K562 (cell line): ENCODE measurements at regions not wholly inside any gene's neighbourhood (a gene's known extent, or its start where the extent isn't known, plus 50 kb on each side); places are given as distances from the start of the nearest gene placed in this dataset.

ENCODE experiments used
- ATAC-seq: fragments of 200-7000 bp; cut with Tn5 transposase; 3 replicates; pipeline ENCODE4 v1.9.1; 2020; ENCODE audit warnings: moderate library complexity
- BruUV-seq: library from RNA; stranded (reverse); fragments of 400-500 nt; replicated peaks from 2 replicates; lab custom pipeline; 2021; lab: Mats Ljungman, UMichigan
- CTCF ChIA-PET: fragments of 300-600 bp; formaldehyde crosslinking; extraction: SDS; loops from one replicate; lab custom pipeline; 2021; ENCODE audit warnings: low intra/inter-chr PET ratio; lab: Yijun Ruan, JAX
- POLR2A ChIA-PET: fragments of 300-600, 350-650 bp; sonication (Branson Sonifier 250); formaldehyde crosslinking; extraction: SDS; loops from one replicate; lab custom pipeline; 2021; ENCODE audit warnings: antibody characterized with exemption, inconsistent platforms; lab: Yijun Ruan, JAX
- DNase-seq, 4 experiments: peaks; one replicate each; pipeline versions ENCODE4 v3.0.0 to v3.0.0-alpha.2; 2011 to 2018; ENCODE audit warnings: low spot score in 3 of 4, mixed read lengths in 3 of 4; ENCODE audit errors: extremely low read depth in 1 of 4
- FAIRE-seq: peaks from 2 replicates; lab custom pipeline; 2011; peaks lifted over from hg19 to GRCh38; lab: Jason Lieb, UNC
- H2AFZ ChIP-seq: 2 replicates; pipeline ENCODE4 v1.6.0; 2011; ENCODE audit warnings: low read depth, low read length, control low read depth, inconsistent platforms
- H3K27ac ChIP-seq: fragments of 200-600 bp; 3 replicates; pipeline ENCODE4 v1.8.0; 2011; ENCODE audit warnings: low read depth, mild to moderate bottlenecking, control low read depth, inconsistent platforms, low read length, moderate library complexity, mixed read lengths; ENCODE audit errors: extremely low read depth
- H3K27me3 ChIP-seq, 2 experiments: fragments of 300-600 bp in 1 of 2; 2 replicates in 1 of 2; 3 replicates in 1 of 2; pipeline versions ENCODE4 v1.6.0 to v1.8.0; 2011; ENCODE audit warnings: inconsistent platforms in 2 of 2, low read length in 2 of 2, mild to moderate bottlenecking in 1 of 2, mixed read lengths in 1 of 2, moderate library complexity in 1 of 2; ENCODE audit not compliant: control insufficient read depth in 2 of 2, insufficient read depth in 2 of 2
- H3K36me3 ChIP-seq: fragments of 300-600 bp; 3 replicates; pipeline ENCODE4 v1.8.0; 2011; ENCODE audit warnings: mild to moderate bottlenecking, low read length, inconsistent platforms; ENCODE audit not compliant: control insufficient read depth, insufficient read depth
- H3K4me1 ChIP-seq, 2 experiments: fragments of 200-600 bp in 1 of 2; replicated peaks in 1 of 2; 2 replicates in 1 of 2; 3 replicates in 1 of 2; pipeline versions ENCODE4 v1.5.1 to v1.8.0; 2011; ENCODE audit warnings: inconsistent platforms in 2 of 2, low read length in 2 of 2, mild to moderate bottlenecking in 1 of 2, mixed read lengths in 1 of 2, moderate library complexity in 1 of 2; ENCODE audit not compliant: control insufficient read depth in 2 of 2, insufficient read depth in 2 of 2
- H3K4me2 ChIP-seq: 2 replicates; pipeline ENCODE4 v1.6.1; 2011; ENCODE audit warnings: low read length, control low read depth, inconsistent platforms, mixed read lengths; ENCODE audit not compliant: insufficient read depth
- H3K4me3 ChIP-seq: fragments of 200-600 bp; sonication (generic), shearing (Covaris generic); 2 replicates; pipeline ENCODE4 v1.5.1; 2016; ENCODE audit warnings: control low read depth, inconsistent platforms
- H3K79me2 ChIP-seq: fragments of 200-600 bp; 3 replicates; pipeline ENCODE4 v1.8.0; 2011; ENCODE audit warnings: low read length, inconsistent platforms; ENCODE audit not compliant: control insufficient read depth, insufficient read depth
- H3K9ac ChIP-seq, 2 experiments: 2 replicates each; pipeline versions ENCODE4 v1.6.0 to v1.6.1; 2011; ENCODE audit warnings: low read depth in 2 of 2, low read length in 2 of 2, control low read depth in 1 of 2, inconsistent platforms in 1 of 2, mild to moderate bottlenecking in 1 of 2, mixed read lengths in 1 of 2; ENCODE audit not compliant: insufficient read depth in 1 of 2
- H3K9me1 ChIP-seq: one replicate; pipeline ENCODE4 v1.6.0; 2011; ENCODE audit warnings: inconsistent platforms, mild to moderate bottlenecking, low read length, moderate library complexity; ENCODE audit not compliant: control insufficient read depth, insufficient read depth
- H3K9me3 ChIP-seq: replicated peaks from 2 replicates; pipeline ENCODE4 v1.5.1; 2011; ENCODE audit warnings: low read depth, low read length, inconsistent platforms; ENCODE audit not compliant: control insufficient read depth, insufficient read depth
- H4K20me1 ChIP-seq: replicated peaks from 2 replicates; pipeline ENCODE4 v1.6.1; 2011; ENCODE audit warnings: low read length, inconsistent platforms, mixed read lengths; ENCODE audit not compliant: control insufficient read depth, insufficient read depth
- FOXK2 ChIP-seq, 2 experiments: fragments of 450-650 bp; IDR thresholded peaks in 1 of 2; conservative IDR thresholded peaks in 1 of 2; 2 replicates each; pipeline ENCODE4 v1.6.1; 2016; ENCODE audit warnings: low read depth in 2 of 2, mild to moderate bottlenecking in 1 of 2
- MYC ChIP-seq, 2 experiments: fragments of 250-450 bp in 1 of 2; sonication (Bioruptor Pico) in 1 of 2; IDR thresholded peaks; 2 replicates each; pipeline versions ENCODE4 v1.5.1 to v1.6.1; 2012 to 2021; ENCODE audit warnings: low read depth in 2 of 2, borderline replicate concordance in 1 of 2, improper control_type of control experiment in 1 of 2, low read length in 1 of 2, mild to moderate bottlenecking in 1 of 2, moderate library complexity in 1 of 2
- SMARCA4 ChIP-seq: fragments of 450-650 bp; IDR thresholded peaks from 2 replicates; pipeline ENCODE4 v1.6.1; 2016
- SRSF7 ChIP-seq: fragments of 200-400 bp; formaldehyde crosslinking; optimal IDR thresholded peaks from 2 replicates; pipeline ENCODE3; 2017; ENCODE audit warnings: mild to moderate bottlenecking, low read depth, low read length
- WHSC1 ChIP-seq: IDR thresholded peaks from one replicate; pipeline ENCODE4 v1.6.1; 2012; ENCODE audit warnings: low read length, control low read depth, inconsistent platforms
- ZNF551 ChIP-seq: fragments of 250-450 bp; sonication (Bioruptor Pico); IDR thresholded peaks from 2 replicates; pipeline ENCODE4 v1.5.0; 2021; ENCODE audit warnings: mild to moderate bottlenecking, moderate library complexity
- WGBS: fragments of 100-300 bp; shearing (Covaris generic); methylation state at CpG from one replicate; pipeline ENCODE4 v1.1.6; 2016; ENCODE audit warnings: low coverage, mixed read lengths; ENCODE audit not compliant: insufficient coverage; ENCODE audit errors: missing lambda C conversion rate; 5-methylcytosine and 5-hydroxymethylcytosine counted together
- in situ Hi-C: fragments of 300-500 bp; cut with MboI; formaldehyde crosslinking; loops from 4 replicates; pipeline ENCODE4 v1.15.0; 2018; ENCODE audit warnings: inconsistent platforms, mixed read lengths
- intact Hi-C: fragments of 100-400 bp; cut with micrococcal nuclease; formaldehyde crosslinking; loops from 2 replicates; pipeline ENCODE4 v1.14.2; 2022
- TF ChIP-seq, protein P1 (sequence below): fragments of 450-650 bp; IDR thresholded peaks from 2 replicates; pipeline ENCODE4 v1.6.1; 2017; ENCODE audit warnings: mild to moderate bottlenecking, moderate library complexity
- TF ChIP-seq, protein P2 (sequence below): IDR thresholded peaks from 2 replicates; pipeline ENCODE4 v1.6.1; 2012; ENCODE audit warnings: low read depth, low read length, improper control_type of control experiment, borderline replicate concordance

DNA sequence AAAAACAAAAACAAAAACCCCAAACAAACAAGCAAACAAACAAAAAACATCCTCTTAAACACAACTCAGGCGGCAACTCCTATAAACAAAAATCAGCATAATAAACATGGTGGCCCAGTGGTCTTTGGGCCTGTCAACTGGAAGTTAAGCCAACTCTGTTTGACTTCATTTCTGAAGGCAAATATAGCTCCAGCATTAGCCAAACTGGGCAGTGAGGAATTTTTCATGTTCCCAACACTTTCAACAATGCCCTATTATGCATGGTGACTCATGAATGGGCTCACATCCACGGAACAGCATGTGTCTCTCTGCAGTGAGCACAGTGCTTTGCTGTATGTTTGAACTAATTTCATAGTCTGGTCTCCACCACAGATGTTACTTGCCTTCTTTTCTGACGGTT, 143.9 kb upstream of the STC2 start:
- 3% methylated on average over 3 of the region's 3 CpGs for WGBS

GRCh38 chr5:173468821-173469251, 140.6 kb upstream of the STC2 start:
- no peaks in the 10 kb centered on the region for H3K79me2 ChIP-seq
- H4K20me1 ChIP-seq: no peaks in the 10 kb centered on the region
- DNase-seq: no peak
- 2% methylated on average over 4 of the region's 4 CpGs for WGBS
- H3K36me3 ChIP-seq: no peaks in the 10 kb centered on the region
- H3K4me3 ChIP-seq: no peak overlapping the region
- no peak overlapping the region for H3K9ac ChIP-seq
- intact Hi-C loops (no loop called here), in situ Hi-C loops (no loop called here)
- TF ChIP-seq SMARCA4 (no peak), MYC (IDR thresholded peaks at IDR 0.05; ENCODE audit: low read depth, low read length) (no peak), MYC (CRISPR knock-in tag; IDR thresholded peaks at IDR 0.05; ENCODE audit: borderline replicate concordance, low read depth) (no peak), FOXK2 (conservative IDR thresholded peaks at IDR 0.05 in 1 of 2, IDR thresholded peaks at IDR 0.05 in 1 of 2; ENCODE audit: low read depth in 2 of 2) (no peak), ZNF551 (CRISPR knock-in tag) (no peak), WHSC1 (no peak), SRSF7 (no peak)
- TF ChIP-seq, protein P1, sequence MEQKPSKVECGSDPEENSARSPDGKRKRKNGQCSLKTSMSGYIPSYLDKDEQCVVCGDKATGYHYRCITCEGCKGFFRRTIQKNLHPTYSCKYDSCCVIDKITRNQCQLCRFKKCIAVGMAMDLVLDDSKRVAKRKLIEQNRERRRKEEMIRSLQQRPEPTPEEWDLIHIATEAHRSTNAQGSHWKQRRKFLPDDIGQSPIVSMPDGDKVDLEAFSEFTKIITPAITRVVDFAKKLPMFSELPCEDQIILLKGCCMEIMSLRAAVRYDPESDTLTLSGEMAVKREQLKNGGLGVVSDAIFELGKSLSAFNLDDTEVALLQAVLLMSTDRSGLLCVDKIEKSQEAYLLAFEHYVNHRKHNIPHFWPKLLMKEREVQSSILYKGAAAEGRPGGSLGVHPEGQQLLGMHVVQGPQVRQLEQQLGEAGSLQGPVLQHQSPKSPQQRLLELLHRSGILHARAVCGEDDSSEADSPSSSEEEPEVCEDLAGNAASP: no peak
- no peak overlapping the region for H3K4me2 ChIP-seq
- H3K27ac ChIP-seq: no peak overlapping the region
- H3K9me1 ChIP-seq: no peaks in the 10 kb centered on the region
- no peaks in the 10 kb centered on the region for H3K4me1 ChIP-seq
- H2AFZ ChIP-seq: no peak overlapping the region
- POLR2A ChIA-PET: no interaction called here
- peaks cover 8 to 58% of the 10 kb centered on the region in 2 experiments; a peak in 3 of 5 replicates for H3K27me3 ChIP-seq
- CTCF ChIA-PET: no interaction called here
- BruUV-seq: no TSS peak
- no peak for ATAC-seq
- H3K9me3 ChIP-seq: peaks cover 5% of the 10 kb centered on the region
- FAIRE-seq: no peak

More for the DNA sequence above, 143.9 kb upstream of the STC2 start:
- no peak overlapping the region for H3K4me2 ChIP-seq
- FAIRE-seq: no peak
- TF ChIP-seq, protein P2, sequence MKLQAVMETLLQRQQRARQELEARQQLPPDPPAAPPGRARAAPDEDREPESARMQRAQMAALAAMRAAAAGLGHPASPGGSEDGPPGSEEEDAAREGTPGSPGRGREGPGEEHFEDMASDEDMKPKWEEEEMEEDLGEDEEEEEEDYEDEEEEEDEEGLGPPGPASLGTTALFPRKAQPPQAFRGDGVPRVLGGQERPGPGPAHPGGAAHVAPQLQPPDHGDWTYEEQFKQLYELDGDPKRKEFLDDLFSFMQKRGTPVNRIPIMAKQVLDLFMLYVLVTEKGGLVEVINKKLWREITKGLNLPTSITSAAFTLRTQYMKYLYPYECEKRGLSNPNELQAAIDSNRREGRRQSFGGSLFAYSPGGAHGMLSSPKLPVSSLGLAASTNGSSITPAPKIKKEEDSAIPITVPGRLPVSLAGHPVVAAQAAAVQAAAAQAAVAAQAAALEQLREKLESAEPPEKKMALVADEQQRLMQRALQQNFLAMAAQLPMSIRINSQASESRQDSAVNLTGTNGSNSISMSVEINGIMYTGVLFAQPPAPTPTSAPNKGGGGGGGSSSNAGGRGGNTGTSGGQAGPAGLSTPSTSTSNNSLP: no peak
- TF ChIP-seq, all 486 proteins: peak for 0
- H3K27ac ChIP-seq: no peak overlapping the region
- no peaks in the 10 kb centered on the region for H3K4me1 ChIP-seq
- no peak overlapping the region for H2AFZ ChIP-seq
- H3K9ac ChIP-seq: no peak overlapping the region
- ChIA-PET POLR2A (interaction anchor here (0.6 kb wide), 1 partner anchor 12 kb away, joined by 3 read pairs; no protein-coding TSS in a partner anchor), CTCF (no interaction called here)
- peaks cover 8 to 67% of the 10 kb centered on the region in 2 experiments; a peak in 4 of 5 replicates for H3K27me3 ChIP-seq
- H3K9me1 ChIP-seq: no peaks in the 10 kb centered on the region
- no peaks in the 10 kb centered on the region for H3K9me3 ChIP-seq
- H3K4me3 ChIP-seq: no peak overlapping the region
- in situ Hi-C loops (no loop called here), intact Hi-C loops (no loop called here)
- DNase-seq (no peak), ATAC-seq (no peak)
- no TSS peak for BruUV-seq
- H3K36me3 ChIP-seq: no peaks in the 10 kb centered on the region
- H4K20me1 ChIP-seq: no peaks in the 10 kb centered on the region
- H3K79me2 ChIP-seq: no peaks in the 10 kb centered on the region
